K562 (cell line): ENCODE measurements at regions not wholly inside any gene's neighbourhood (a gene's known extent, or its start where the extent isn't known, plus 50 kb on each side); places are given as distances from the start of the nearest gene placed in this dataset.

Experiments
- ATAC-seq: fragments of 200-7000 bp; cut with Tn5 transposase; 3 replicates; pipeline ENCODE4 v1.9.1; 2020; ENCODE audit warnings: moderate library complexity
- BruUV-seq: library from RNA; stranded (reverse); fragments of 400-500 nt; replicated peaks from 2 replicates; lab custom pipeline; 2021; lab: Mats Ljungman, UMichigan
- CTCF ChIA-PET: fragments of 300-600 bp; formaldehyde crosslinking; extraction: SDS; loops from one replicate; lab custom pipeline; 2021; ENCODE audit warnings: low intra/inter-chr PET ratio; lab: Yijun Ruan, JAX
- POLR2A ChIA-PET: fragments of 300-600, 350-650 bp; sonication (Branson Sonifier 250); formaldehyde crosslinking; extraction: SDS; loops from one replicate; lab custom pipeline; 2021; ENCODE audit warnings: antibody characterized with exemption, inconsistent platforms; lab: Yijun Ruan, JAX
- DNase-seq, 4 experiments: peaks; one replicate each; pipeline versions ENCODE4 v3.0.0 to v3.0.0-alpha.2; 2011 to 2018; ENCODE audit warnings: low spot score in 3 of 4, mixed read lengths in 3 of 4; ENCODE audit errors: extremely low read depth in 1 of 4
- FAIRE-seq: peaks from 2 replicates; lab custom pipeline; 2011; peaks lifted over from hg19 to GRCh38; lab: Jason Lieb, UNC
- H2AFZ ChIP-seq: 2 replicates; pipeline ENCODE4 v1.6.0; 2011; ENCODE audit warnings: low read depth, low read length, control low read depth, inconsistent platforms
- H3K27ac ChIP-seq: fragments of 200-600 bp; 3 replicates; pipeline ENCODE4 v1.8.0; 2011; ENCODE audit warnings: low read depth, mild to moderate bottlenecking, control low read depth, inconsistent platforms, low read length, moderate library complexity, mixed read lengths; ENCODE audit errors: extremely low read depth
- H3K27me3 ChIP-seq, 2 experiments: fragments of 300-600 bp in 1 of 2; 2 replicates in 1 of 2; 3 replicates in 1 of 2; pipeline versions ENCODE4 v1.6.0 to v1.8.0; 2011; ENCODE audit warnings: inconsistent platforms in 2 of 2, low read length in 2 of 2, mild to moderate bottlenecking in 1 of 2, mixed read lengths in 1 of 2, moderate library complexity in 1 of 2; ENCODE audit not compliant: control insufficient read depth in 2 of 2, insufficient read depth in 2 of 2
- H3K36me3 ChIP-seq: fragments of 300-600 bp; 3 replicates; pipeline ENCODE4 v1.8.0; 2011; ENCODE audit warnings: mild to moderate bottlenecking, low read length, inconsistent platforms; ENCODE audit not compliant: control insufficient read depth, insufficient read depth
- H3K4me1 ChIP-seq, 2 experiments: fragments of 200-600 bp in 1 of 2; replicated peaks in 1 of 2; 2 replicates in 1 of 2; 3 replicates in 1 of 2; pipeline versions ENCODE4 v1.5.1 to v1.8.0; 2011; ENCODE audit warnings: inconsistent platforms in 2 of 2, low read length in 2 of 2, mild to moderate bottlenecking in 1 of 2, mixed read lengths in 1 of 2, moderate library complexity in 1 of 2; ENCODE audit not compliant: control insufficient read depth in 2 of 2, insufficient read depth in 2 of 2
- H3K4me2 ChIP-seq: 2 replicates; pipeline ENCODE4 v1.6.1; 2011; ENCODE audit warnings: low read length, control low read depth, inconsistent platforms, mixed read lengths; ENCODE audit not compliant: insufficient read depth
- H3K4me3 ChIP-seq: fragments of 200-600 bp; sonication (generic), shearing (Covaris generic); 2 replicates; pipeline ENCODE4 v1.5.1; 2016; ENCODE audit warnings: control low read depth, inconsistent platforms
- H3K79me2 ChIP-seq: fragments of 200-600 bp; 3 replicates; pipeline ENCODE4 v1.8.0; 2011; ENCODE audit warnings: low read length, inconsistent platforms; ENCODE audit not compliant: control insufficient read depth, insufficient read depth
- H3K9ac ChIP-seq, 2 experiments: 2 replicates each; pipeline versions ENCODE4 v1.6.0 to v1.6.1; 2011; ENCODE audit warnings: low read depth in 2 of 2, low read length in 2 of 2, control low read depth in 1 of 2, inconsistent platforms in 1 of 2, mild to moderate bottlenecking in 1 of 2, mixed read lengths in 1 of 2; ENCODE audit not compliant: insufficient read depth in 1 of 2
- H3K9me1 ChIP-seq: one replicate; pipeline ENCODE4 v1.6.0; 2011; ENCODE audit warnings: inconsistent platforms, mild to moderate bottlenecking, low read length, moderate library complexity; ENCODE audit not compliant: control insufficient read depth, insufficient read depth
- H3K9me3 ChIP-seq: replicated peaks from 2 replicates; pipeline ENCODE4 v1.5.1; 2011; ENCODE audit warnings: low read depth, low read length, inconsistent platforms; ENCODE audit not compliant: control insufficient read depth, insufficient read depth
- H4K20me1 ChIP-seq: replicated peaks from 2 replicates; pipeline ENCODE4 v1.6.1; 2011; ENCODE audit warnings: low read length, inconsistent platforms, mixed read lengths; ENCODE audit not compliant: control insufficient read depth, insufficient read depth
- ATF7 ChIP-seq: fragments of 450-650 bp; IDR thresholded peaks from 2 replicates; pipeline ENCODE4 v1.7.1; 2014; ENCODE audit warnings: mild to moderate bottlenecking, moderate library complexity
- CREB1 ChIP-seq, 2 experiments: sonication (generic) in 1 of 2; formaldehyde crosslinking in 1 of 2; IDR thresholded peaks; 2 replicates each; pipeline versions ENCODE4 v1.6.1 to v1.8.0; 2012 to 2022; ENCODE audit warnings: inconsistent platforms in 1 of 2, mild to moderate bottlenecking in 1 of 2, missing genetic modification reagents in 1 of 2, moderate library complexity in 1 of 2
- ERF ChIP-seq: fragments of 450-650 bp; formaldehyde crosslinking; IDR thresholded peaks from 2 replicates; pipeline ENCODE4 v1.4.0; 2020; ENCODE audit warnings: mild to moderate bottlenecking, mixed read lengths
- EWSR1 ChIP-seq: fragments of 450-650 bp; IDR thresholded peaks from 2 replicates; pipeline ENCODE4 v1.6.1; 2018; ENCODE audit warnings: borderline replicate concordance, mild to moderate bottlenecking, low read depth, moderate library complexity; ENCODE audit not compliant: partially characterized antibody
- NCOA1 ChIP-seq: fragments of 450-650 bp; IDR thresholded peaks from 2 replicates; pipeline ENCODE4 v1.6.1; 2016; ENCODE audit warnings: low read depth
- NCOA6 ChIP-seq: fragments of 450-650 bp; IDR thresholded peaks from 2 replicates; pipeline ENCODE4 v1.6.1; 2017; ENCODE audit warnings: mild to moderate bottlenecking
- PTBP1 ChIP-seq: fragments of 200-400 bp; formaldehyde crosslinking; IDR thresholded peaks from 2 replicates; pipeline ENCODE4 v1.6.1; 2017; ENCODE audit warnings: low read depth, low read length
- ZNF644 ChIP-seq: fragments of 200-800 bp; sonication (Bioruptor generic); IDR thresholded peaks from 2 replicates; pipeline ENCODE4 v1.6.1; 2016; ENCODE audit warnings: low read depth, missing genetic modification characterization, missing compliant biosample characterization
- WGBS: fragments of 100-300 bp; shearing (Covaris generic); methylation state at CpG from one replicate; pipeline ENCODE4 v1.1.6; 2016; ENCODE audit warnings: low coverage, mixed read lengths; ENCODE audit not compliant: insufficient coverage; ENCODE audit errors: missing lambda C conversion rate; 5-methylcytosine and 5-hydroxymethylcytosine counted together
- in situ Hi-C: fragments of 300-500 bp; cut with MboI; formaldehyde crosslinking; loops from 4 replicates; pipeline ENCODE4 v1.15.0; 2018; ENCODE audit warnings: inconsistent platforms, mixed read lengths
- intact Hi-C: fragments of 100-400 bp; cut with micrococcal nuclease; formaldehyde crosslinking; loops from 2 replicates; pipeline ENCODE4 v1.14.2; 2022
- TF ChIP-seq, protein P1 (sequence below), 2 experiments: IDR thresholded peaks; 2 replicates each; pipeline ENCODE4 v1.6.1; 2012; ENCODE audit warnings: improper control_type of control experiment in 2 of 2, low read depth in 2 of 2, low read length in 2 of 2, borderline replicate concordance in 1 of 2
- TF ChIP-seq, protein P2 (sequence below): fragments of 250-450 bp; sonication (Bioruptor Pico); IDR thresholded peaks from 2 replicates; pipeline ENCODE4 v1.4.0; 2020
- TF ChIP-seq, protein P3 (sequence below): fragments of 450-650 bp; IDR thresholded peaks from 2 replicates; pipeline ENCODE4 v1.6.1; 2016
- TF ChIP-seq, protein P4 (sequence below): fragments of 250-450 bp; sonication (Bioruptor Pico); IDR thresholded peaks from 2 replicates; pipeline ENCODE4 v1.8.0; 2022; ENCODE audit warnings: moderate library complexity, mild to moderate bottlenecking, inconsistent platforms

DNA sequence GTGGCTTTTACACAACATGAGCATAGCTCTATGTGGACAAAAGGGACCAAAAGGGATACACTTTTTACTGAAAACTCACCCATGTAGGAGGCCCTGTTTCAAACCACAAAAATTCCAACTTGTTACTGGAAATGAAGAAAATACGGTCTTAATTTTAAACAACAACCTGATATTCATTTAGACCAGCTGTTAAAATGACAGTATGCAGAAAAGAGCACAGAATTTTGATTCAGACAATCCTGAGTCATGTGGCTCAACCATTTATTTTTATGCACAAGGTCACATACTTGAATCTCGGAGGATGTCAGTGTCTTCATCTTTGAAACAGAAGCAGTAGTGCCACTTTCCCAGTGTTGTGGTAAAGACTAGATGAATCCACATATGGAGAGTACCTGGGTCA is 426.5 kb upstream of the NFE2L3 start:
- FAIRE-seq: no peak
- peaks cover 4 to 6% of the 10 kb centered on the region in 2 experiments; a peak in 1 of 5 replicates for H3K27me3 ChIP-seq
- CTCF ChIA-PET: no interaction called here

More for the DNA sequence above, 426.5 kb upstream of the NFE2L3 start:
- Histone ChIP-seq H3K4me3 (no peak overlapping the region), H3K9me1 (no peaks in the 10 kb centered on the region), H3K9ac (no peak overlapping the region), H3K4me2 (no peak overlapping the region), H3K36me3 (no peaks in the 10 kb centered on the region), H2AFZ (0 out of 2 replicates have a peak overlapping the region, but pooled peaks have one; percentile 1), H3K9me3 (no peaks in the 10 kb centered on the region), H3K4me1 (peaks cover 4 to 10% of the 10 kb centered on the region in 2 experiments; a peak in 3 of 5 replicates), H3K27ac (no peak overlapping the region), H3K79me2 (no peaks in the 10 kb centered on the region), H4K20me1 (no peaks in the 10 kb centered on the region)
- intact Hi-C loops: no loop called here
- BruUV-seq: no TSS peak
- 9% methylated on average over 2 of the region's 2 CpGs for WGBS
- in situ Hi-C loops: no loop called here
- no peak for ATAC-seq
- TF ChIP-seq EWSR1 (no peak), PTBP1 (no peak), ERF (CRISPR knock-in tag) (no peak), NCOA1 (no peak), ZNF644 (tag) (no peak), CREB1 (IDR thresholded peaks at IDR 0.05) (no peak), CREB1 (CRISPR knock-in tag; IDR thresholded peaks at IDR 0.05) (no peak), ATF7 (no peak), NCOA6 (no peak)
- TF ChIP-seq, protein P1, sequence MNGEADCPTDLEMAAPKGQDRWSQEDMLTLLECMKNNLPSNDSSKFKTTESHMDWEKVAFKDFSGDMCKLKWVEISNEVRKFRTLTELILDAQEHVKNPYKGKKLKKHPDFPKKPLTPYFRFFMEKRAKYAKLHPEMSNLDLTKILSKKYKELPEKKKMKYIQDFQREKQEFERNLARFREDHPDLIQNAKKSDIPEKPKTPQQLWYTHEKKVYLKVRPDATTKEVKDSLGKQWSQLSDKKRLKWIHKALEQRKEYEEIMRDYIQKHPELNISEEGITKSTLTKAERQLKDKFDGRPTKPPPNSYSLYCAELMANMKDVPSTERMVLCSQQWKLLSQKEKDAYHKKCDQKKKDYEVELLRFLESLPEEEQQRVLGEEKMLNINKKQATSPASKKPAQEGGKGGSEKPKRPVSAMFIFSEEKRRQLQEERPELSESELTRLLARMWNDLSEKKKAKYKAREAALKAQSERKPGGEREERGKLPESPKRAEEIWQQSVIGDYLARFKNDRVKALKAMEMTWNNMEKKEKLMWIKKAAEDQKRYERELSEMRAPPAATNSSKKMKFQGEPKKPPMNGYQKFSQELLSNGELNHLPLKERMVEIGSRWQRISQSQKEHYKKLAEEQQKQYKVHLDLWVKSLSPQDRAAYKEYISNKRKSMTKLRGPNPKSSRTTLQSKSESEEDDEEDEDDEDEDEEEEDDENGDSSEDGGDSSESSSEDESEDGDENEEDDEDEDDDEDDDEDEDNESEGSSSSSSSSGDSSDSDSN (IDR thresholded peaks at IDR 0.05; ENCODE audit: borderline replicate concordance in 1 of 2, low read depth in 2 of 2, low read length in 2 of 2): no peak
- TF ChIP-seq, protein P2, sequence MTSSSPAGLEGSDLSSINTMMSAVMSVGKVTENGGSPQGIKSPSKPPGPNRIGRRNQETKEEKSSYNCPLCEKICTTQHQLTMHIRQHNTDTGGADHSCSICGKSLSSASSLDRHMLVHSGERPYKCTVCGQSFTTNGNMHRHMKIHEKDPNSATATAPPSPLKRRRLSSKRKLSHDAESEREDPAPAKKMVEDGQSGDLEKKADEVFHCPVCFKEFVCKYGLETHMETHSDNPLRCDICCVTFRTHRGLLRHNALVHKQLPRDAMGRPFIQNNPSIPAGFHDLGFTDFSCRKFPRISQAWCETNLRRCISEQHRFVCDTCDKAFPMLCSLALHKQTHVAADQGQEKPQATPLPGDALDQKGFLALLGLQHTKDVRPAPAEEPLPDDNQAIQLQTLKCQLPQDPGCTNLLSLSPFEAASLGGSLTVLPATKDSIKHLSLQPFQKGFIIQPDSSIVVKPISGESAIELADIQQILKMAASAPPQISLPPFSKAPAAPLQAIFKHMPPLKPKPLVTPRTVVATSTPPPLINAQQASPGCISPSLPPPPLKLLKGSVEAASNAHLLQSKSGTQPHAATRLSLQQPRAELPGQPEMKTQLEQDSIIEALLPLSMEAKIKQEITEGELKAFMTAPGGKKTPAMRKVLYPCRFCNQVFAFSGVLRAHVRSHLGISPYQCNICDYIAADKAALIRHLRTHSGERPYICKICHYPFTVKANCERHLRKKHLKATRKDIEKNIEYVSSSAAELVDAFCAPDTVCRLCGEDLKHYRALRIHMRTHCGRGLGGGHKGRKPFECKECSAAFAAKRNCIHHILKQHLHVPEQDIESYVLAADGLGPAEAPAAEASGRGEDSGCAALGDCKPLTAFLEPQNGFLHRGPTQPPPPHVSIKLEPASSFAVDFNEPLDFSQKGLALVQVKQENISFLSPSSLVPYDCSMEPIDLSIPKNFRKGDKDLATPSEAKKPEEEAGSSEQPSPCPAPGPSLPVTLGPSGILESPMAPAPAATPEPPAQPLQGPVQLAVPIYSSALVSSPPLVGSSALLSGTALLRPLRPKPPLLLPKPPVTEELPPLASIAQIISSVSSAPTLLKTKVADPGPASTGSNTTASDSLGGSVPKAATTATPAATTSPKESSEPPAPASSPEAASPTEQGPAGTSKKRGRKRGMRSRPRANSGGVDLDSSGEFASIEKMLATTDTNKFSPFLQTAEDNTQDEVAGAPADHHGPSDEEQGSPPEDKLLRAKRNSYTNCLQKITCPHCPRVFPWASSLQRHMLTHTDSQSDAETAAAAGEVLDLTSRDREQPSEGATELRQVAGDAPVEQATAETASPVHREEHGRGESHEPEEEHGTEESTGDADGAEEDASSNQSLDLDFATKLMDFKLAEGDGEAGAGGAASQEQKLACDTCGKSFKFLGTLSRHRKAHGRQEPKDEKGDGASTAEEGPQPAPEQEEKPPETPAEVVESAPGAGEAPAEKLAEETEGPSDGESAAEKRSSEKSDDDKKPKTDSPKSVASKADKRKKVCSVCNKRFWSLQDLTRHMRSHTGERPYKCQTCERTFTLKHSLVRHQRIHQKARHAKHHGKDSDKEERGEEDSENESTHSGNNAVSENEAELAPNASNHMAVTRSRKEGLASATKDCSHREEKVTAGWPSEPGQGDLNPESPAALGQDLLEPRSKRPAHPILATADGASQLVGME (CRISPR knock-in tag): no peak
- TF ChIP-seq, protein P3, sequence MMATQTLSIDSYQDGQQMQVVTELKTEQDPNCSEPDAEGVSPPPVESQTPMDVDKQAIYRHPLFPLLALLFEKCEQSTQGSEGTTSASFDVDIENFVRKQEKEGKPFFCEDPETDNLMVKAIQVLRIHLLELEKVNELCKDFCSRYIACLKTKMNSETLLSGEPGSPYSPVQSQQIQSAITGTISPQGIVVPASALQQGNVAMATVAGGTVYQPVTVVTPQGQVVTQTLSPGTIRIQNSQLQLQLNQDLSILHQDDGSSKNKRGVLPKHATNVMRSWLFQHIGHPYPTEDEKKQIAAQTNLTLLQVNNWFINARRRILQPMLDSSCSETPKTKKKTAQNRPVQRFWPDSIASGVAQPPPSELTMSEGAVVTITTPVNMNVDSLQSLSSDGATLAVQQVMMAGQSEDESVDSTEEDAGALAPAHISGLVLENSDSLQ: no peak
- TF ChIP-seq, protein P4, sequence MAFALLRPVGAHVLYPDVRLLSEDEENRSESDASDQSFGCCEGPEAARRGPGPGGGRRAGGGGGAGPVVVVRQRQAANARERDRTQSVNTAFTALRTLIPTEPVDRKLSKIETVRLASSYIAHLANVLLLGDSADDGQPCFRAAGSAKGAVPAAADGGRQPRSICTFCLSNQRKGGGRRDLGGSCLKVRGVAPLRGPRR (CRISPR knock-in tag): no peak
- DNase-seq: no peak
- POLR2A ChIA-PET: no interaction called here
